HFF-Myc (cell line): ENCODE measurements at regions not wholly inside any gene's neighbourhood (a gene's known extent, or its start where the extent isn't known, plus 50 kb on each side); places are given as distances from the start of the nearest gene placed in this dataset.

Experiments
- DNase-seq: peaks from one replicate; pipeline ENCODE4 v3.0.0-alpha.2; 2011; ENCODE audit warnings: low read depth; ENCODE audit errors: extremely low read depth
- H3K4me3 ChIP-seq: replicated peaks from 2 replicates; pipeline ENCODE4 v1.5.1; 2011; ENCODE audit warnings: low read depth, mild to moderate bottlenecking, control low read depth, low read length
- CTCF ChIP-seq: IDR thresholded peaks from 2 replicates; pipeline ENCODE4 v1.5.1; 2012; ENCODE audit warnings: mild to moderate bottlenecking, low read depth, low read length, control low read depth; ENCODE audit errors: missing control alignments

- no peak overlapping the region for H3K4me3 ChIP-seq
- DNase-seq, result no peak
- no peak for TF ChIP-seq CTCF
Observed at GRCh38 chr9:73470766-73471165, 319.1 kb downstream of the ANXA1 start.

DNA sequence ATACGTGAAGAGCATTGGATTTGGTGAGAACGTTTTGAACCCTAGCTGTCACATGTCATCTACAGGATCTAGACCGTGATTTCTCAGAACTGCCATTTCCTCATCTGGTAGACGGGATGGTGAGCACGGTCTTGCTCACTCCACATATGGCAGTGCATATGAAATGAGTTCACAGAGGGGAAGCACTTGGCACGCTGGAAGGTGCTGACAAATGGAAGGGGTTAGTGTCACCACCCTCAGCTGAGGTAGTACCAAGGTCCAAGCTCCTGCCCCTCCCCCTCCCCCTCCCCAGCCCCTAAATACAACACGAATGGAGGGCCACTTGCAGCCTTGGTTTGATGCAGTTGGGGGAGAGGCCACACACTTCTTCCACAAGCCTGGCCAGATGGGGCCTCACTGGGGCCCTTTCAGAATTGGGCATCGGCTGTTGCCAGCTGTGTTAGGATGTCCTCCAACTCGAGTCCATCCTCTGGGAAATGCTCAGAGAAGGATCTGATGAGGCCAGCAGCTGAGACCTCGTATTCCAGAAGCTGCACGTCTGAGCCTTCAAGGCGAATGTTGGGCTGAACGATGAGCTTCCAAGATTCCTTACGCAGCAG is 322.4 kb downstream of the ANXA1 start:
- TF ChIP-seq CTCF, result no peak
- no peak for DNase-seq
- H3K4me3 ChIP-seq, result no peak overlapping the region

DNA sequence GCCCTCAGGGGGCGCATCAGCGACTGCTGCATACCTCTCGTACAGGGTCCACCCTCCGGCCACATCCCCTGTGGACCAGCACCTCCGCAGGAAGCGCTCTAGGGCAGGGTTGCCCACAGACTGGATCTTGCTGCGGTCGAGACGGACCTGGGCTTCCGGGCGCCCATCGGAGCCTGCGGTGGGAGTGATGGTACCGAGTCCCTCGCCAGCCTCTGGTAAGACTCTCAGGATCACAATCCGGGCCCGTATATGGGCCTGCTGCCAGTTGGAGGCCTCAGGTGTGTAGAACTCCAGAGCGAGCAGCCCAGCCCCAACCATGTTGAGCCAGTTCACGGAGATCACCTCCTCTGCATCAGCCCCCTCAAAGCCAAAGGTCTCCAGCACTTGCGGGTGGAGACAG is 323.0 kb downstream of the ANXA1 start:
- H3K4me3 ChIP-seq, result no peak overlapping the region
- TF ChIP-seq CTCF, result no peak
- DNase-seq, result no peak

GRCh38 chr9:73494894-73495293 is 343.2 kb downstream of the ANXA1 start:
- DNase-seq, result no peak
- TF ChIP-seq CTCF, result no peak
- no peak overlapping the region for H3K4me3 ChIP-seq

GRCh38 chr9:73497796-73498195 is 346.1 kb downstream of the ANXA1 start:
- H3K4me3 ChIP-seq, result no peak overlapping the region
- DNase-seq, result no peak
- TF ChIP-seq CTCF, result no peak

- DNase-seq, result no peak
- no peak for TF ChIP-seq CTCF
- no peak overlapping the region for H3K4me3 ChIP-seq
Observed at GRCh38 chr9:73515216-73515615, 363.6 kb downstream of the ANXA1 start.

GRCh38 chr9:73523391-73523790 is 371.7 kb downstream of the ANXA1 start:
- no peak overlapping the region for H3K4me3 ChIP-seq
- TF ChIP-seq CTCF, result no peak
- DNase-seq, result no peak
